Panc1 (cell line): ENCODE measurements at regions not wholly inside any gene's neighbourhood (a gene's known extent, or its start where the extent isn't known, plus 50 kb on each side); places are given as distances from the start of the nearest gene placed in this dataset.

Source experiments
- ATAC-seq: fragments of 200-7000 bp; cut with Tn5 transposase; 2 replicates; pipeline ENCODE4 v1.9.1; 2020; ENCODE audit warnings: mild to moderate bottlenecking, moderate library complexity
- BruUV-seq: library from RNA; stranded (reverse); fragments of 400-500 nt; replicated peaks from 2 replicates; lab custom pipeline; 2021; lab: Mats Ljungman, UMichigan
- CTCF ChIA-PET: fragments of 300-600 bp; sonication (Branson Sonifier 250); formaldehyde crosslinking; loops from one replicate; lab custom pipeline; 2022; ENCODE audit warnings: antibody characterized with exemption; lab: Charles Lee
- POLR2A ChIA-PET: fragments of 300-600 bp; sonication (Branson Sonifier 250); formaldehyde crosslinking; loops from one replicate; lab custom pipeline; 2022; ENCODE audit warnings: antibody characterized with exemption; lab: Charles Lee
- DNase-seq: peaks from one replicate; pipeline ENCODE4 v3.0.0-alpha.2; 2010; ENCODE audit warnings: low read depth, low spot score
- H3K27ac ChIP-seq: 2 replicates; pipeline ENCODE4 v1.5.1; 2011; ENCODE audit warnings: mild to moderate bottlenecking, low read length, inconsistent platforms
- H3K27me3 ChIP-seq: fragments of 200-500 bp; sonication (Bioruptor generic); 2 replicates; pipeline ENCODE4 v1.6.0; 2014; ENCODE audit warnings: low read length, inconsistent platforms; ENCODE audit not compliant: control insufficient read depth, insufficient read depth
- H3K36me3 ChIP-seq: fragments of 200-500 bp; sonication (Bioruptor generic); 2 replicates; pipeline ENCODE4 v1.5.1; 2014; ENCODE audit warnings: inconsistent platforms, mild to moderate bottlenecking, low read length, moderate library complexity; ENCODE audit not compliant: control insufficient read depth, insufficient read depth
- H3K4me1 ChIP-seq: 2 replicates; pipeline ENCODE4 v1.5.1; 2011; ENCODE audit warnings: inconsistent platforms, mild to moderate bottlenecking, low read length, moderate library complexity; ENCODE audit not compliant: control insufficient read depth, insufficient read depth
- H3K4me3 ChIP-seq, 2 experiments: 2 replicates each; pipeline ENCODE4 v1.5.1; 2011 to 2012; ENCODE audit warnings: low read depth in 2 of 2, low read length in 2 of 2, mild to moderate bottlenecking in 2 of 2, inconsistent platforms in 1 of 2, moderate library complexity in 1 of 2
- H3K9me3 ChIP-seq: fragments of 200-500 bp; sonication (Bioruptor generic); 2 replicates; pipeline ENCODE4 v1.5.1; 2014; ENCODE audit warnings: low read depth, mild to moderate bottlenecking, inconsistent platforms, low read length, moderate library complexity; ENCODE audit not compliant: control insufficient read depth, insufficient read depth
- CTCF ChIP-seq: fragments of 450-650 bp; IDR thresholded peaks from 2 replicates; pipeline ENCODE4 v1.5.1; 2017; ENCODE audit warnings: mild to moderate bottlenecking
- POLR2AphosphoS5 ChIP-seq: IDR thresholded peaks from 2 replicates; pipeline ENCODE4 v1.6.1; 2012; ENCODE audit warnings: mild to moderate bottlenecking, low read depth, low read length, moderate library complexity
- REST ChIP-seq, 2 experiments: IDR thresholded peaks; 2 replicates each; pipeline ENCODE4 v1.6.1; 2011 to 2012; ENCODE audit warnings: low read depth in 2 of 2, control low read depth in 1 of 2, low read length in 1 of 2, mild to moderate bottlenecking in 1 of 2, moderate library complexity in 1 of 2; ENCODE audit not compliant: insufficient read depth in 1 of 2
- SIN3A ChIP-seq: IDR thresholded peaks from 2 replicates; pipeline ENCODE4 v1.6.1; 2012; ENCODE audit warnings: low read depth, mild to moderate bottlenecking, low read length, moderate library complexity, borderline replicate concordance; ENCODE audit not compliant: insufficient read depth
- TCF7L2 ChIP-seq: IDR thresholded peaks from 2 replicates; pipeline ENCODE4 v1.6.1; 2011; ENCODE audit warnings: mild to moderate bottlenecking, low read depth, low read length, inconsistent platforms
- in situ Hi-C: cut with HindIII; loops from 2 replicates; pipeline ENCODE4 v1.10.0; 2016; ENCODE audit warnings: low sequenced_read_pairs, low pct_unique_long_range_greater_than_20kb
- intact Hi-C: fragments of 100-400 bp; cut with micrococcal nuclease; formaldehyde crosslinking; loops from one replicate; pipeline ENCODE4 v1.10.0; 2022; ENCODE audit not compliant: unreplicated experiment

- in situ Hi-C loops = no loop called here
- BruUV-seq = no TSS peak
- Histone ChIP-seq H3K27me3 (no peaks in the 10 kb centered on the region), H3K36me3 (no peaks in the 10 kb centered on the region), H3K4me1 (no peaks in the 10 kb centered on the region), H3K4me3 (no peak overlapping the region), H3K27ac (no peak overlapping the region), H3K9me3 (no peaks in the 10 kb centered on the region)
- POLR2A ChIA-PET = interaction anchor here (0.6 kb wide), 1 partner anchor 62 kb away, joined by 3 read pairs; no protein-coding TSS in a partner anchor
- CTCF ChIA-PET = no interaction called here
- no peak for DNase-seq
- ATAC-seq = no peak
- intact Hi-C loops = no loop called here
- TF ChIP-seq SIN3A (no peak), CTCF (no peak), TCF7L2 (no peak), REST (IDR thresholded peaks at IDR 0.05; ENCODE audit: insufficient read depth in 1 of 2, low read depth in 2 of 2, low read length in 1 of 2) (no peak), POLR2AphosphoS5 (no peak)
Observed at GRCh38 chr14:24721775-24722174, 87.8 kb upstream of the GZMB start.

DNA sequence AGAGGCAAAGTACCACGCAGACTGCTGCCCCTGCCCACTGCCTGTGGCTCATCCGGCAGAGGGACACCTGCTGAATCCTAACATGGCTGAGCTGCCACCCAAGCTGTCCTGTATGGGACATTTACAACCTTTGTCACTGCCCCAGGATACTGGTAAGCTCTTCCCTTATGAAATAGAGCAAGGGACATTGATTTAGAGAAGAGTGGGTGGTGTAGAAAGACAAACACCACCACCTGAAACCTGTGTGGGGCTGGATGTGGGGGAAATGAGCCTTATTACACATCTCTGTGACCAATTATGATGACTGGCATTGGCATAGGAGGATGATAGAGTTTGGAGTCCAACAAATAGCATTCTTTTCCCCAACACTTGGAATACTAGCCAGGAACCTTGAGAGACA, 81.2 kb upstream of the GZMB start:
- no peaks in the 10 kb centered on the region for H3K4me1 ChIP-seq
- DNase-seq (no peak), ATAC-seq (no peak)
- in situ Hi-C loops (no loop called here), intact Hi-C loops (no loop called here)
- no peaks in the 10 kb centered on the region for H3K36me3 ChIP-seq
- TF ChIP-seq POLR2AphosphoS5 = no peak
- H3K27me3 ChIP-seq = no peaks in the 10 kb centered on the region
- no peak overlapping the region for H3K27ac ChIP-seq
- H3K9me3 ChIP-seq = no peaks in the 10 kb centered on the region
- ChIA-PET POLR2A (no interaction called here), CTCF (no interaction called here)
- no peak overlapping the region for H3K4me3 ChIP-seq
- BruUV-seq = no TSS peak

DNA sequence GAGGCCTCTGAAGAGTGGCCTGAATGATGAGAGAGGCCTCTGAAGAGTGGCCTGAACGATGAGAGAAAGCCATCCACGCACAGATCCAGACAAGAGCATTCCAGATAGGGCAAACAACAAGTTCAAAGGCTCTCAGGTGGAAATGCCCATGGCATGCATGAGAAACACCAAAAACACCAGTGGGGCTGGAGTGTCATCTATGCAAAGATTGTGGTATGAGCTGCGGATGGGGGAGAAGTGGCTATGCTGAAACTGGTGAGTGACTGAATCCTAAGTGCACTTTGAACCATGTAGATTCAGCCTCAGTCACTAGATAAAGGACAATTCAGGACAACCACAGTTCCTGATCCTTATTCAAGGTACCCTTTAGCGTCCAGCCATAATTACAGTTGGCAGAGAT, 79.4 kb upstream of the GZMB start:
- Histone ChIP-seq H3K9me3 (no peaks in the 10 kb centered on the region), H3K4me1 (no peaks in the 10 kb centered on the region), H3K4me3 (no peak overlapping the region), H3K36me3 (no peaks in the 10 kb centered on the region), H3K27me3 (no peaks in the 10 kb centered on the region), H3K27ac (no peak overlapping the region)
- intact Hi-C loops (loop anchor here (5.0 kb wide), 1 partner anchor 439 kb away; no protein-coding TSS in a partner anchor), in situ Hi-C loops (no loop called here)
- ChIA-PET POLR2A (no interaction called here), CTCF (no interaction called here)
- TF ChIP-seq SIN3A (no peak), TCF7L2 (no peak), POLR2AphosphoS5 (no peak), CTCF (no peak), REST (IDR thresholded peaks at IDR 0.05; ENCODE audit: insufficient read depth in 1 of 2, low read depth in 2 of 2, low read length in 1 of 2) (no peak)
- no TSS peak for BruUV-seq
- no peak for DNase-seq
- no peak for ATAC-seq
